Sigmoid colon (tissue), 4 donors: ENCODE measurements at regions not wholly inside any gene's neighbourhood (a gene's known extent, or its start where the extent isn't known, plus 50 kb on each side); places are given as distances from the start of the nearest gene placed in this dataset.

Experiments
- CTCF ChIP-seq, 4 experiments: fragments of 450-650 bp in 3 of 4; fragments of 200-600 bp in 1 of 4; IDR thresholded peaks; one replicate each; pipeline ENCODE4 v1.5.1; 2016 to 2019; ENCODE audit warnings: antibody characterized with exemption in 4 of 4, mild to moderate bottlenecking in 3 of 4, moderate library complexity in 2 of 4
- EP300 ChIP-seq, 4 donors: sonication (generic); formaldehyde crosslinking; IDR thresholded peaks; one replicate each; pipeline ENCODE4 v1.6.1; 2017; ENCODE audit warnings: antibody characterized with exemption in 4 of 4

GRCh38 chr2:48896870-48897269, 141.3 kb upstream of the LHCGR start:
- TF ChIP-seq CTCF (IDR thresholded peaks at IDR 0.05), result no peak
- no peak for TF ChIP-seq EP300 (IDR thresholded peaks at IDR 0.05)
